ENCODE measurements at regions not wholly inside any gene's neighbourhood (a gene's known extent, or its start where the extent isn't known, plus 50 kb on each side); places are given as distances from the start of the nearest gene placed in this dataset.
"Not testable (repeated sequence)": the region's sequence is repeated elsewhere in the genome, so short reads cannot be mapped to it uniquely, and the experiment has no call there.

GRCh38 chr5:162721125-162721524 lies 653.6 kb downstream of the GABRG2 start:
- CTCF ChIA-PET, result no interaction called here
- POLR2A ChIA-PET, result no interaction called here

DNA sequence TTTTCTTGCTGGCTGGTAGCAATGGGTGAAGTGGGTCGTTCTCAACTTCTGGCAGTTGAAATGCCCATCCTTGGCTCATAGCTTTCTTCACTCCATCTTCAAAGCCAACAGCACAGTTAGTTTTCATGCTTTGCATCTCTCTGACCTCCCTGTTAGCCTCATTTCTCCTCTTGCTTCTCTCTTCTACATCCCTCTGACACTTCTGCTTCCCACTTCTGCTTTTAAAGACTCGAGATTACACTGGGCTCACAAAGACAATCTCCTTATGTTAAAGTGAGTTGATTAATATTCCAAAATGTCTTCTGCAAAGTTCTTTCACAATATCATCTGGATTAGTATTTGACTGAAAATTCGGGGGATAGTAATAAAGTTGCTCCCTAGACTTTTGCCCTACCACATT lies 684.8 kb upstream of the CCNG1 start:
- POLR2A ChIA-PET, result no interaction called here
- CTCF ChIA-PET, result no interaction called here

DNA sequence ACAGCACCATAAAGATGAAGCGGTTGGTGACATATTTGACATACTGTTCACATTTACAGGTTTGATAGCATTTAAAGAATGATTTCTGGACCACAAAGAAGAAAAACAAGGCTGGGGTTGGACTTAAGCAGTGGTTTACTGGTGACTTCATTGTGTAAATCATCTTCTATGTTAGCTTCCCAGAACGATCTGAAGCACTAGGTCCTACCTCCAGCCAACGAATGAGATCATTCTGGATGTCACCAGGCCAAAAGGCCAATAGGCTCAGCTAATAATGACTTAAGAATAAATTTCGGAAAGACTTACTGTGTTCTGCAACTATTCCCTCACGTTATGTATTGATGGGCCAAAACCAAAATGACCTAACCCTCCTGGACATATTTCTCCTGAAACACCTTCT lies 675.3 kb upstream of the CCNG1 start:
- ChIA-PET POLR2A (no interaction called here), CTCF (interaction anchor here (0.6 kb wide), 1 partner anchor 356 kb away, joined by 3 read pairs; no protein-coding TSS in a partner anchor)

- ChIA-PET CTCF (no interaction called here), POLR2A (no interaction called here)
Measured at GRCh38 chr5:162769019-162769418, 668.4 kb upstream of the CCNG1 start.

GRCh38 chr5:162785673-162786072 lies 651.7 kb upstream of the CCNG1 start:
- ChIA-PET CTCF (no interaction called here), POLR2A (no interaction called here)

DNA sequence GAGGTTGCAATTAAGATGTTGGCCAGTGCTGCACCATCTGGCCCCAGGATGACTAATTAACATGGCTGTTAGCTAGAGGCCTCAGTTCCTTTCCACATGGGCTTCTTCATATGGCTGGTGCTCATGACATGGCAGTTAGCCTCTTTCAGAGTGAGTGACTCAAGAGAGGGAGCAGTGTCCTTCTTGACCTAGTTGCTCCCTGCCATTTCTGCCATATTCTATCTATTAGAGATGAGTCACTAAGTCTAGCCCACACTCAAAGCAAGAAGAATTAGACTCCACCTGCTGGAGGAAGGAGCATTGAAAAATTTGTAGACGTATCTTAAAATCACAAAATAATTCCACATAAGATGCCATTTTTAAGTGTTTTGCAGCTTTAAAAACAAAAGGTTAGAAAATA lies 651.2 kb upstream of the CCNG1 start:
- CTCF ChIA-PET, result no interaction called here
- POLR2A ChIA-PET, result no interaction called here

DNA sequence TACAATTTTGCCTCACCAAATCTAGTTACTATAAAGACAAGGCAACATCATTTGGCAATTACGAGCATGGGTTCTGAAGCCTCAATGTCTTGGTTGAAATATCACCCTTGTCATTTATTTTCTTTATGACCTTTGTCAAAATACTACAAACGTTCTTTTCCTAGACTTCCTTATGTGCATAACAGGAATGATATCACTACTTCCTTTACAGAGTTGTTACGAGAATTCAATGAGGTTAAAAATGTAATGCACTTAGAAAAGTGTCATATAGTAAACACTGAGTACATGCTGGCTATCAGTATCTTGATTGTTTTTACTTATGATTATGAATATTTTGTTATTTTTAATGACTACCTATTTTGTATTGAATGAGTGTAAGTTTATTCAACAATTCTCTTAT lies 640.9 kb upstream of the CCNG1 start:
- CTCF ChIA-PET, result no interaction called here
- POLR2A ChIA-PET, result no interaction called here

DNA sequence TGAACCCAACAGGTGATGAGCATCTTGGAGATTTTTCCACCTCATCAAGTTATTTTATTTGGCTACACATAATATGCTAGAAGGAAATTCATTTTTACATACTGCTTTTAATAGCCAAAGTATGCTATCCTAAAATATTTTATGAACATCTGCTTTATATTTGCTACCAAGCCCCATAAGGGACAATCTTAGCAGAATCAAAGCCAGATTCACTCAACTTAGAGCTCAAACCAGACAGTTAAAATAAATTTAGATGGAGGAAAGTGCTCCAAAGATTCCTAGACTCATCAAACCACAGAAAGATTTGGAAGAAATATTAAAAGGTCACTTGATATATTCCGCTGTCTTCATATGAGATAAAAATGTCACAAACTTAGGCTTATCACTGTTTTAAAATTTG lies 637.1 kb upstream of the CCNG1 start:
- ChIA-PET POLR2A (no interaction called here), CTCF (no interaction called here)

DNA sequence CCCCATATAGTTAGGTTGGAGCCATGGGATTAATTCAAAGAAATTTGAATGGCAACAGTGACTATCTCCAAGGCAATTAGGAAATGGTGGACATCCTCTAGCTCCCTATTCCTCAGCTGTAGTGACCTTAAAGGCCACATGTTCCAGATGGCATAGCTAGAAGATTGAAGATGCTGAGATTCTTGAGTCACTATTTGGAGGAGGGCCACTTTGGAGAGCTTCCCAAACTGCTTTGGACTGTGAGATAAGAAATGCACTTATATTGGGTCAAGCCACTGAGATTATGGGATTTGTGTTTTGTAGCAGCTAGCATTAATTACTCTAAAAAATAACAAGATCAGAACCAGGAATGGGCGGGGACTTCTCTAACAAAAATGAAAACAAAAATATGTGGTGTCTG lies 636.2 kb upstream of the CCNG1 start:
- POLR2A ChIA-PET, result no interaction called here
- CTCF ChIA-PET, result no interaction called here

- ChIA-PET POLR2A (no interaction called here), CTCF (no interaction called here)
Measured at GRCh38 chr5:162806195-162806594, 631.2 kb upstream of the CCNG1 start.

- POLR2A ChIA-PET, result no interaction called here
- CTCF ChIA-PET, result no interaction called here
Measured at GRCh38 chr5:162811071-162811470, 626.3 kb upstream of the CCNG1 start.

DNA sequence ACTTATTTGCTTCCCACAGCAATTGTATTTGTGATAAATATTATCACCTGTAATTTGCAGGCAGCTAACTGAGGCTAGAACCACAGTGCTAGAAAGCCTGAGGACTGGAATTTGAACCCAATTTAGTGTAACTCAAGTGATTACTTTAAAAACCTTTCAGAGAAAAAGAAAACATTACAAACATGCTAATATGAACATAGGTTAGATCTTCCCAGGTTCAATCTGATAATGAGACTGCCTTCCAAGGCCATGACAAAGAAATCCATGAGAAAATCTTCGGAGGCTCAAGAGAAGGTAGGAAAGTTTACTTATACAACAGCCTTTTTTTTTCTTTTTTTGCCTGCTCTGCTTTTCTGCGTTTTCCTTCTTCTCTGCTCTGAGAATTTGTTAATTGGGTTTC lies 620.6 kb upstream of the CCNG1 start:
- CTCF ChIA-PET, result no interaction called here
- POLR2A ChIA-PET, result no interaction called here

DNA sequence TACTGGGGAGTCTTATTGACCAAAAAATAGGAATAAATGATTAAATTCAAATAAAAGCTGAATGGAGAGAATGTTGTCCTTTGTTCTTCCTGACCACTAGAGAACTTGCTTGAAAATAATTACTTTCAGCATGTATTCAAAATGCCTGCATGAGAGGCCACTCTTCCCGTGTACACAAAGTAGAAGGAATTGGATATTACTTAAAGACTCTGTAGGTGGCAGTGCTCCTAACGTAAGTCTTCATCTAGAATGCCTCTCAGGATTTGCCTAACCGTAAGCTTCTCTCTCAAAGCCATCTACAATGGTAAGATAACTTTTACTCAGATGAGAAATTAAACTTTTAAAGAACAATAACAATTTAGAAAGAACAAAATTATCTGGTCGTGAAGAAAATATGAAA lies 620.0 kb upstream of the CCNG1 start:
- CTCF ChIA-PET, result no interaction called here
- POLR2A ChIA-PET, result no interaction called here

GRCh38 chr5:162821664-162822063 lies 615.7 kb upstream of the CCNG1 start:
- POLR2A ChIA-PET, CTCF ChIA-PET: not testable (repeated sequence)

DNA sequence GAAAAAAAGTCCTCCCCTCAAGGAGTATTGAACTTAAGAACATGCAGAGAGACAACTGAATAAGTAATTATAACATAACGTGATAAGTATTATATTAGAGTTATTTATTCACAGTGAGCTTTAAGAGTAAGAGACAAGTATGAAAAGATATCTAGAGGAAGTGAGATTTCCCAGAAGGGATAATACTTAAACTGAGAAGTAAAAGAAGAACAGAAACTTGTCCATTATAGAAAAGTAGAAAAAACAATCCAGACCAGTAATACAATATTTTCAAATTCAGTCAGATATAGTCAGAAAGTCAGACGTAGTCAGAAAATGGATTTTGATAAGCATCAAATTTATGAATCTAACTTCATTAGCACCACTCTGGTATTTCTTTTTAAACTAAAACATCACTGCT lies 613.0 kb upstream of the CCNG1 start:
- POLR2A ChIA-PET, result no interaction called here

DNA sequence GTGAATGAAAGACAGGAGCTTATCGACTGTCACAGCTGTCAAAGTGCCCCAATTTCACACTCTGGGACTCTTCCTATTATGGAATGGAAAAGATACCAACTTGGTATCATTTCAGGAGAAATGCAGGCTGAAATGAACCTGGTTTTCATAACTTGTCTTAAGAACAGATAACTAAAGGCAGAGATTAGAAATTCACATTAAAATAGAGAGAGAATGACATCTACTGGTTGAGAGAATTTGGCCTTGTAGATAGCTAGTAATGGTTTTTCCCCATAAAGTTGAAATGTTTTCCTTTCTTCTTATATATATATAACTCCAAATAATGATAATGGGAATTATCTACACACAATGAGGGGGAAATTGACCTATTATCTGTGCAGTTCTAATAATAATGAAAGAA lies 600.2 kb upstream of the CCNG1 start:
- POLR2A ChIA-PET, result no interaction called here
- CTCF ChIA-PET, result no interaction called here

More for the DNA sequence above, 613.0 kb upstream of the CCNG1 start:
- CTCF ChIA-PET, result no interaction called here

DNA sequence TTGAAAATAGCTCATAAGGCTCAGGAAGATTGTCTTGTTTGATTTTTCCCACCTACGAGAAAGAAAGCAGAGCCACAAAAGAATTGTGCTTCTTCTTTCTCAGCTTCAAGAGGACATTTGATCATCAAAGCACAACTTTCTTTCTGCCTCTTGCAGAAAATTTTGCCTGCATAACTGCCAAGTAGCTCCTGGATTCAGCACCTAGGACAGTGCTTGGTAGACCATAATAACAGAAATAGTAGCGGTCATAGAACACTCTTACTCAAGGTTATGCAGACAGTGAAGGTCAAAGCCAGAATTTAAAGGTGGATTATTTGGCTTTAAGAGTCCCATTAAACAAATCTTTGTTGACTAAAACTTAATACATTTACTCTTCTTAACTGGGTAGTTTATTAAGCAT lies 594.7 kb upstream of the CCNG1 start:
- ChIA-PET CTCF (no interaction called here), POLR2A (no interaction called here)

- POLR2A ChIA-PET, result no interaction called here
Measured at GRCh38 chr5:162852134-162852533, 585.3 kb upstream of the CCNG1 start.

GRCh38 chr5:162858770-162859169 lies 578.6 kb upstream of the CCNG1 start:
- CTCF ChIA-PET, result no interaction called here
- POLR2A ChIA-PET, result no interaction called here

More at GRCh38 chr5:162852134-162852533, 585.3 kb upstream of the CCNG1 start:
- CTCF ChIA-PET, result no interaction called here

DNA sequence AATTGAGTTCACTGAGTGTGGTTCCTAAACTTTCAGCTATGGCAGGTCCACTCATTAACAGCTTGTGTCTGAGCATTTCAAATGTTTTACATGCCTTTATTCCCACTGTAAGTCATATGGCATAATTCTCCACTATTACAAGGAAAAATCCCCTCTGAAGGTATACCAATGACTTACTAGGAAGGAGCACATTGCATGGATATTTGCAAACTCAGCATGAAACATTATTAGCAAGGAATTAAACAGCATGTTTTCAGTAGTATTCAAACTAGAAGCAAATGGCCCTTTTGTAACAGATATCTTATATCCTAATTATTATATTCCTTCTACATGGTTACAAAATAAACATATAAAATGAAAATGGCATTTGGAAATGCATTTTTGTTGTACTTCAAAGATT lies 566.4 kb upstream of the CCNG1 start:
- POLR2A ChIA-PET, result no interaction called here

DNA sequence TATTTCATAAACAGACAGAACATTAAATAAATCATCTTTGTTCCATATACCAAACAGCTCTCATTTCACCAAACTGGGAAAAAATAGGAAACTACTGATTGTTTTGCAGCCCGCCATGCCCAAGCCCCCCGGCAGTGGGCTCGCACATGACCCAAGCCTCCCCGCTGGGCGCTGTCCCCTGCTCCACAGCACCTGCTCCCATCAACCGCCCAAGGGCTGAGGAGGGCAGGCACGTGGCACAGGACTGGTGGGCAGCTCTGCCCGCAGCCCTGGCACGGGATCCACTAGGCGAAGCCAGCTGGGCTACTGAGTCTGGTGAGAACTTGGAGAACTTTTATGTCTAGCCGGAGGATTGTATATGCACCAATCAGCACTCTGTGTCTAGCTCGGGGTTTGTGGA lies 554.8 kb upstream of the CCNG1 start:
- ChIA-PET POLR2A (no interaction called here), CTCF (no interaction called here)

More for the DNA sequence above, 566.4 kb upstream of the CCNG1 start:
- CTCF ChIA-PET, result no interaction called here

- ChIA-PET CTCF (no interaction called here), POLR2A (no interaction called here)
Measured at GRCh38 chr5:162886717-162887116, 550.7 kb upstream of the CCNG1 start.

- CTCF ChIA-PET, result no interaction called here
- POLR2A ChIA-PET, result no interaction called here
Measured at GRCh38 chr5:162888268-162888667, 549.1 kb upstream of the CCNG1 start.

All from activated CD8-positive, alpha-beta memory T cell treated with anti-CD3 and anti-CD28 coated beads for 36 hours (primary cell).